H1 (cell line): ENCODE measurements at regions not wholly inside any gene's neighbourhood (a gene's known extent, or its start where the extent isn't known, plus 50 kb on each side); places are given as distances from the start of the nearest gene placed in this dataset.

Experiments
- CTCF ChIA-PET: fragments of 300-600 bp; sonication (Branson Sonifier 250); formaldehyde crosslinking; loops from one replicate; lab custom pipeline; 2021; ENCODE audit not compliant: partially characterized antibody; lab: Charles Lee
- POLR2A ChIA-PET: fragments of 300-600 bp; sonication (Branson Sonifier 250); formaldehyde crosslinking; loops from one replicate; lab custom pipeline; 2021; ENCODE audit warnings: inconsistent platforms; ENCODE audit not compliant: partially characterized antibody; lab: Charles Lee
- DNase-seq, 2 experiments: peaks; one replicate each; pipeline versions ENCODE4 v3.0.0 to v3.0.0-alpha.2; 2010 to 2022; ENCODE audit warnings: low spot score in 2 of 2, low read depth in 1 of 2, mixed read lengths in 1 of 2
- FAIRE-seq: peaks from 2 replicates; lab custom pipeline; 2011; peaks lifted over from hg19 to GRCh38; lab: Jason Lieb, UNC
- H2AFZ ChIP-seq: 2 replicates; pipeline ENCODE4 v1.8.1; 2012; ENCODE audit warnings: low read length, inconsistent platforms
- H2AK5ac ChIP-seq: 2 replicates; pipeline ENCODE4 v1.6.1; 2013; ENCODE audit warnings: low read depth, low read length
- H2BK120ac ChIP-seq: replicated peaks from 2 replicates; pipeline ENCODE3; 2013; ENCODE audit warnings: low read depth, low read length, inconsistent platforms
- H2BK12ac ChIP-seq: 2 replicates; pipeline ENCODE4 v1.6.1; 2013; ENCODE audit warnings: low read depth, low read length
- H2BK15ac ChIP-seq: 2 replicates; pipeline ENCODE4 v1.6.1; 2013; ENCODE audit warnings: low read length
- H2BK20ac ChIP-seq: 2 replicates; pipeline ENCODE4 v1.6.1; 2013; ENCODE audit warnings: low read length
- H2BK5ac ChIP-seq: 2 replicates; pipeline ENCODE4 v1.6.1; 2013; ENCODE audit warnings: low read depth, low read length
- H3K14ac ChIP-seq: 2 replicates; pipeline ENCODE4 v1.6.1; 2013; ENCODE audit warnings: inconsistent platforms; ENCODE audit not compliant: insufficient read length
- H3K18ac ChIP-seq: 2 replicates; pipeline ENCODE4 v1.6.1; 2013; ENCODE audit warnings: low read length; ENCODE audit errors: extremely low read depth
- H3K23ac ChIP-seq: 2 replicates; pipeline ENCODE4 v1.6.1; 2013; ENCODE audit warnings: inconsistent platforms; ENCODE audit not compliant: insufficient read length
- H3K23me2 ChIP-seq: 2 replicates; pipeline ENCODE4 v1.6.1; 2013; ENCODE audit warnings: low read depth, low read length
- H3K27ac ChIP-seq: 2 replicates; pipeline ENCODE4 v1.6.1; 2011; ENCODE audit warnings: low read depth, low read length, inconsistent platforms
- H3K27me3 ChIP-seq, 4 experiments: replicated peaks in 1 of 4; 1 replicate in 1 of 4; 2 replicates in 3 of 4; pipeline versions ENCODE4 v1.6.1 to v1.8.1; 2011 to 2013; ENCODE audit warnings: low read length in 3 of 4, mild to moderate bottlenecking in 3 of 4, inconsistent platforms in 2 of 4, mixed read lengths in 2 of 4, moderate library complexity in 1 of 4; ENCODE audit not compliant: control insufficient read depth in 3 of 4, insufficient read depth in 3 of 4; ENCODE audit errors: extremely low read depth in 1 of 4
- H3K36me3 ChIP-seq, 4 experiments: 2 replicates each; pipeline versions ENCODE4 v1.6.1 to v1.8.1; 2011 to 2013; ENCODE audit warnings: mild to moderate bottlenecking in 4 of 4, low read length in 3 of 4, moderate library complexity in 2 of 4, control low read depth in 1 of 4, inconsistent platforms in 1 of 4; ENCODE audit not compliant: insufficient read depth in 4 of 4, control insufficient read depth in 2 of 4
- H3K4ac ChIP-seq: replicated peaks from 2 replicates; pipeline ENCODE3; 2013; ENCODE audit warnings: low read length, low read depth, mixed read lengths, inconsistent platforms; ENCODE audit not compliant: insufficient read length
- H3K4me1 ChIP-seq, 4 experiments: replicated peaks in 1 of 4; 1 replicate in 1 of 4; 2 replicates in 3 of 4; pipeline versions ENCODE4 v1.6.1 to v1.8.1; 2011 to 2013; ENCODE audit warnings: low read length in 3 of 4, inconsistent platforms in 2 of 4, mixed read lengths in 1 of 4; ENCODE audit not compliant: insufficient read depth in 4 of 4, control insufficient read depth in 3 of 4
- H3K4me2 ChIP-seq, 2 experiments: 2 replicates each; pipeline versions ENCODE4 v1.6.1 to v1.8.1; 2011 to 2013; ENCODE audit warnings: low read depth in 2 of 2, low read length in 2 of 2, control low read depth in 1 of 2, inconsistent platforms in 1 of 2, mild to moderate bottlenecking in 1 of 2; ENCODE audit not compliant: insufficient read depth in 1 of 2
- H3K4me3 ChIP-seq, 4 experiments: fragments of 200-600, 300-600 bp in 1 of 4; sonication (generic), shearing (Covaris generic), sonication (Bioruptor Twin) in 1 of 4; 2 replicates each; pipeline versions ENCODE4 v1.5.1 to v1.8.1; 2011 to 2016; ENCODE audit warnings: low read length in 4 of 4, low read depth in 3 of 4, control low read depth in 2 of 4, inconsistent platforms in 2 of 4, mild to moderate bottlenecking in 2 of 4, mixed read lengths in 1 of 4, moderate library complexity in 1 of 4; ENCODE audit not compliant: insufficient read depth in 2 of 4; ENCODE audit errors: extremely low read depth in 1 of 4
- H3K56ac ChIP-seq: replicated peaks from 2 replicates; pipeline ENCODE3; 2013; ENCODE audit warnings: low read depth, mild to moderate bottlenecking, mixed read lengths, low read length, inconsistent platforms; ENCODE audit not compliant: insufficient read length
- H3K79me1 ChIP-seq: 2 replicates; pipeline ENCODE4 v1.6.1; 2013; ENCODE audit warnings: low read depth, low read length, control low read depth
- H3K79me2 ChIP-seq, 2 experiments: 2 replicates each; pipeline versions ENCODE4 v1.6.1 to v1.8.1; 2012 to 2013; ENCODE audit warnings: low read length in 2 of 2, mild to moderate bottlenecking in 2 of 2, inconsistent platforms in 1 of 2; ENCODE audit not compliant: insufficient read depth in 2 of 2, control insufficient read depth in 1 of 2
- H3K9ac ChIP-seq, 4 experiments: replicated peaks in 1 of 4; 1 replicate in 1 of 4; 2 replicates in 3 of 4; pipeline versions ENCODE4 v1.6.1 to v1.8.1; 2011 to 2013; ENCODE audit warnings: low read depth in 3 of 4, low read length in 3 of 4, control low read depth in 2 of 4, mild to moderate bottlenecking in 2 of 4, moderate library complexity in 2 of 4, inconsistent platforms in 1 of 4; ENCODE audit errors: extremely low read depth in 1 of 4
- H3K9me3 ChIP-seq, 2 experiments: 2 replicates each; pipeline versions ENCODE4 v1.6.1 to v1.8.1; 2012 to 2013; ENCODE audit warnings: mild to moderate bottlenecking in 2 of 2, moderate library complexity in 2 of 2, control low read depth in 1 of 2, inconsistent platforms in 1 of 2, low read depth in 1 of 2, low read length in 1 of 2, mixed read lengths in 1 of 2; ENCODE audit not compliant: insufficient read depth in 2 of 2
- H4K20me1 ChIP-seq, 2 experiments: replicated peaks in 1 of 2; 2 replicates each; pipeline versions ENCODE3 to v1.8.1; 2011 to 2013; ENCODE audit warnings: inconsistent platforms in 2 of 2, low read length in 2 of 2, mild to moderate bottlenecking in 1 of 2; ENCODE audit not compliant: insufficient read depth in 2 of 2, control insufficient read depth in 1 of 2
- H4K5ac ChIP-seq: 2 replicates; pipeline ENCODE4 v1.6.1; 2013; ENCODE audit warnings: low read length, low read depth, mixed read lengths, inconsistent platforms; ENCODE audit not compliant: insufficient read length
- H4K8ac ChIP-seq: 2 replicates; pipeline ENCODE4 v1.8.0; 2013; ENCODE audit warnings: mild to moderate bottlenecking, moderate library complexity, low read length, inconsistent platforms; ENCODE audit not compliant: insufficient read depth; ENCODE audit errors: extremely low read depth
- H4K91ac ChIP-seq: replicated peaks from 2 replicates; pipeline ENCODE3; 2013; ENCODE audit warnings: low read length, mixed read lengths, inconsistent platforms; ENCODE audit not compliant: insufficient read length
- CBX8 ChIP-seq: fragments of 300-800, 300-1000 bp; sonication (generic); IDR thresholded peaks from 2 replicates; pipeline ENCODE4 v1.7.1; 2016; ENCODE audit warnings: low read depth, low read length, borderline replicate concordance
- EZH2 ChIP-seq: fragments of 200-600 bp; sonication (generic); IDR thresholded peaks from 2 replicates; pipeline ENCODE4 v1.7.1; 2012; ENCODE audit warnings: low read depth, mild to moderate bottlenecking, moderate library complexity, low read length, inconsistent platforms; ENCODE audit not compliant: severe bottlenecking
- HDAC6 ChIP-seq: IDR thresholded peaks from one replicate; pipeline ENCODE4 v1.7.1; 2012; ENCODE audit warnings: low read depth, mild to moderate bottlenecking, inconsistent platforms, low read length, moderate library complexity
- KDM1A ChIP-seq: fragments of 200-600, 300-600 bp; sonication (generic); IDR thresholded peaks from 2 replicates; pipeline ENCODE4 v1.7.1; 2016; ENCODE audit warnings: mild to moderate bottlenecking, low read length, borderline replicate concordance
- RAD21 ChIP-seq, 2 experiments: IDR thresholded peaks in 1 of 2; conservative IDR thresholded peaks in 1 of 2; 2 replicates each; pipeline ENCODE4 v1.6.1; 2011; ENCODE audit warnings: low read depth in 2 of 2, low read length in 2 of 2, improper control_type of control experiment in 1 of 2, inconsistent platforms in 1 of 2, mild to moderate bottlenecking in 1 of 2, moderate library complexity in 1 of 2
- RBBP5 ChIP-seq: IDR thresholded peaks from 2 replicates; pipeline ENCODE4 v1.7.1; 2012; ENCODE audit warnings: low read depth, mild to moderate bottlenecking, inconsistent platforms, low read length, moderate library complexity, borderline replicate concordance
- SAP30 ChIP-seq: fragments of 300-600 bp; sonication (generic); IDR thresholded peaks from 2 replicates; pipeline ENCODE4 v1.7.1; 2012; ENCODE audit warnings: low read length, moderate library complexity, mild to moderate bottlenecking, inconsistent platforms; ENCODE audit not compliant: insufficient read depth, insufficient replicate concordance
- SIN3A ChIP-seq, 2 experiments: IDR thresholded peaks in 1 of 2; conservative IDR thresholded peaks in 1 of 2; 2 replicates each; pipeline ENCODE4 v1.6.1; 2011 to 2012; ENCODE audit warnings: low read length in 2 of 2, improper control_type of control experiment in 1 of 2, low read depth in 1 of 2, mild to moderate bottlenecking in 1 of 2
- WGBS, 2 experiments: shearing (Covaris generic) in 1 of 2; methylation state at CpG; one replicate each; pipeline versions ENCODE4 v1.1.6 to v1.1.7; 2013 to 2015; ENCODE audit warnings: low lambda C conversion rate in 2 of 2, mixed read lengths in 2 of 2, inconsistent platforms in 1 of 2, low coverage in 1 of 2, missing lambda C conversion rate in 1 of 2; ENCODE audit not compliant: insufficient replicate concordance in 2 of 2, insufficient coverage in 1 of 2, insufficient read length in 1 of 2; ENCODE audit errors: extremely low coverage in 1 of 2, missing lambda C conversion rate in 1 of 2; 5-methylcytosine and 5-hydroxymethylcytosine counted together

DNA sequence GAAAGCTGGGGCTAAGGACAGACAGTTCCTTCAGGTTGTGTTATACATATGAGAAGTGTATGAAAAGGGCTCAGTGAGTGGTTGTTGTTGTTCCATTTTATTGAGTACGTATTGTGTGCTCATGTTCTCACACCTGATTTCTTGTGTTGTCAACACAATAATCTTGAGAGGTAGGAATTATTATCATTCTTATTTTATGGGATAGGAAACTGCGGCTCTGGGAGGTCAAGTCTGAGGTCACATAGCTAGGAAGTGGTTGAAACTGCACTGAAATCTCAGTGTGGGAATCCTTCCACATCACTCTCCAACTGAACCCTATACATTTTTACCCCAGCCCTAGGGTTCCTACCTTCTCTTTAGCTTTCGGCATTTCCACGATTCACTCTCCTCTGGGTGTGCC, 124.2 kb upstream of the CXCR4 start:
- POLR2A ChIA-PET = no interaction called here

More for the DNA sequence above, 124.2 kb upstream of the CXCR4 start:
- H3K9ac ChIP-seq = no peak overlapping the region
- no peak overlapping the region for H4K5ac ChIP-seq
- H4K91ac ChIP-seq = no peak overlapping the region
- H3K79me2 ChIP-seq = no peaks in the 10 kb centered on the region
- H3K14ac ChIP-seq = no peak overlapping the region
- H3K4me1 ChIP-seq = peaks cover 0 to 11% (median 1%) of the 10 kb centered on the region in 4 experiments; a peak in 3 of 7 replicates
- H3K4me3 ChIP-seq = no peak overlapping the region
- no peaks in the 10 kb centered on the region for H3K27me3 ChIP-seq
- H4K8ac ChIP-seq = no peak overlapping the region
- no peak overlapping the region for H3K27ac ChIP-seq
- H2BK5ac ChIP-seq = no peak overlapping the region
- CTCF ChIA-PET = no interaction called here
- DNase-seq (no peak), FAIRE-seq (no peak)
- no peaks in the 10 kb centered on the region for H3K36me3 ChIP-seq
- no peak overlapping the region for H3K56ac ChIP-seq
- no peak for TF ChIP-seq CBX8
- no peak for TF ChIP-seq SAP30
- TF ChIP-seq HDAC6 = no peak
- TF ChIP-seq RBBP5 = no peak
- TF ChIP-seq EZH2 = no peak
- no peak for TF ChIP-seq KDM1A
- no peak for TF ChIP-seq SIN3A (conservative IDR thresholded peaks at IDR 0.05 in 1 of 2, IDR thresholded peaks at IDR 0.05 in 1 of 2; ENCODE audit: low read depth in 1 of 2, low read length in 2 of 2)
- no peak for TF ChIP-seq RAD21 (IDR thresholded peaks at IDR 0.05 in 1 of 2, conservative IDR thresholded peaks at IDR 0.05 in 1 of 2; ENCODE audit: low read depth in 2 of 2, low read length in 2 of 2)
- H4K20me1 ChIP-seq = no peaks in the 10 kb centered on the region
- H3K23ac ChIP-seq = no peak overlapping the region
- no peak overlapping the region for H2BK12ac ChIP-seq
- WGBS, 2 experiments = 75% methylated on average over 4 of the region's 4 CpGs; no CpG with 5 or more reads in 1 of the 2 experiments
- no peak overlapping the region for H3K4ac ChIP-seq
- no peaks in the 10 kb centered on the region for H3K79me1 ChIP-seq
- no peak overlapping the region for H2BK120ac ChIP-seq
- no peak overlapping the region for H2AK5ac ChIP-seq
- H3K18ac ChIP-seq = no peak overlapping the region
- H3K9me3 ChIP-seq = no peaks in the 10 kb centered on the region
- no peaks in the 10 kb centered on the region for H3K23me2 ChIP-seq
- no peak overlapping the region for H2BK20ac ChIP-seq
- no peak overlapping the region for H2BK15ac ChIP-seq
- H2AFZ ChIP-seq = no peak overlapping the region
- no peak overlapping the region for H3K4me2 ChIP-seq
